ENCODE measurements at regions not wholly inside any gene's neighbourhood (a gene's known extent, or its start where the extent isn't known, plus 50 kb on each side); places are given as distances from the start of the nearest gene placed in this dataset.

- intact Hi-C loops (cut with DNase I; ENCODE audit: low total_unique reads) (no loop called here), in situ Hi-C loops (cut with MboI; ENCODE audit: low sequenced_read_pairs in 4 of 4) (no loop called here)
- no peaks in the 10 kb centered on the region for H3K9me3 ChIP-seq
- no peaks in the 10 kb centered on the region for H3K27me3 ChIP-seq
- H3K27ac ChIP-seq, result no peak overlapping the region
- H3K4me1 ChIP-seq, result no peaks in the 10 kb centered on the region
- no peaks in the 10 kb centered on the region for H3K36me3 ChIP-seq
- DNase-seq (no peak), ATAC-seq (no peak)
- no peak overlapping the region for H3K4me3 ChIP-seq
- TF ChIP-seq CTCF (IDR thresholded peaks at IDR 0.05 in 4 of 5, conservative IDR thresholded peaks at IDR 0.05 in 1 of 5), result no peak
- TF ChIP-seq POLR2A (IDR thresholded peaks at IDR 0.05), result no peak
Observed at GRCh38 chr3:118116991-118117390, 917.7 kb downstream of the IGSF11 start.

- H3K4me1 ChIP-seq, result no peaks in the 10 kb centered on the region
- H3K4me3 ChIP-seq, result no peak overlapping the region
- no peaks in the 10 kb centered on the region for H3K27me3 ChIP-seq
- H3K36me3 ChIP-seq, result no peaks in the 10 kb centered on the region
- intact Hi-C loops (cut with DNase I; ENCODE audit: low total_unique reads) (no loop called here), in situ Hi-C loops (cut with MboI; ENCODE audit: low sequenced_read_pairs in 4 of 4) (no loop called here)
- H3K27ac ChIP-seq, result no peak overlapping the region
- H3K9me3 ChIP-seq, result no peaks in the 10 kb centered on the region
- ATAC-seq, result no peak
- DNase-seq, result no peak
- no peak for TF ChIP-seq POLR2A (IDR thresholded peaks at IDR 0.05)
- TF ChIP-seq CTCF (IDR thresholded peaks at IDR 0.05 in 4 of 5, conservative IDR thresholded peaks at IDR 0.05 in 1 of 5), result no peak
Observed at GRCh38 chr3:118126751-118127150, 907.9 kb downstream of the IGSF11 start.

- Histone ChIP-seq H3K27me3 (no peaks in the 10 kb centered on the region), H3K36me3 (no peaks in the 10 kb centered on the region), H3K4me1 (no peaks in the 10 kb centered on the region), H3K4me3 (no peak overlapping the region), H3K9me3 (no peaks in the 10 kb centered on the region), H3K27ac (no peak overlapping the region)
- in situ Hi-C loops (cut with MboI; ENCODE audit: low sequenced_read_pairs in 4 of 4) (no loop called here), intact Hi-C loops (cut with DNase I; ENCODE audit: low total_unique reads) (no loop called here)
- ATAC-seq, result no peak
- DNase-seq, result no peak
- TF ChIP-seq CTCF (IDR thresholded peaks at IDR 0.05 in 4 of 5, conservative IDR thresholded peaks at IDR 0.05 in 1 of 5) (no peak), POLR2A (IDR thresholded peaks at IDR 0.05) (no peak)
Observed at GRCh38 chr3:118127992-118128391, 906.7 kb downstream of the IGSF11 start.

- H3K4me1 ChIP-seq, result no peaks in the 10 kb centered on the region
- H3K4me3 ChIP-seq, result no peak overlapping the region
- intact Hi-C loops (cut with DNase I; ENCODE audit: low total_unique reads) (no loop called here), in situ Hi-C loops (cut with MboI; ENCODE audit: low sequenced_read_pairs in 4 of 4) (no loop called here)
- H3K27me3 ChIP-seq, result no peaks in the 10 kb centered on the region
- DNase-seq (no peak), ATAC-seq (no peak)
- H3K36me3 ChIP-seq, result no peaks in the 10 kb centered on the region
- no peaks in the 10 kb centered on the region for H3K9me3 ChIP-seq
- no peak for TF ChIP-seq POLR2A (IDR thresholded peaks at IDR 0.05)
- no peak for TF ChIP-seq CTCF (IDR thresholded peaks at IDR 0.05 in 4 of 5, conservative IDR thresholded peaks at IDR 0.05 in 1 of 5)
- H3K27ac ChIP-seq, result no peak overlapping the region
Observed at GRCh38 chr3:118128886-118129285, 905.8 kb downstream of the IGSF11 start.

GRCh38 chr3:118137778-118138177 is 896.9 kb downstream of the IGSF11 start:
- in situ Hi-C loops (cut with MboI; ENCODE audit: low sequenced_read_pairs in 4 of 4) (no loop called here), intact Hi-C loops (cut with DNase I; ENCODE audit: low total_unique reads) (no loop called here)
- TF ChIP-seq CTCF (IDR thresholded peaks at IDR 0.05 in 4 of 5, conservative IDR thresholded peaks at IDR 0.05 in 1 of 5), result no peak
- TF ChIP-seq POLR2A (IDR thresholded peaks at IDR 0.05), result no peak

More at GRCh38 chr3:118137778-118138177, 896.9 kb downstream of the IGSF11 start:
- DNase-seq (no peak), ATAC-seq (no peak)
- Histone ChIP-seq H3K27ac (no peak overlapping the region), H3K9me3 (no peaks in the 10 kb centered on the region), H3K27me3 (no peaks in the 10 kb centered on the region), H3K4me1 (no peaks in the 10 kb centered on the region), H3K36me3 (no peaks in the 10 kb centered on the region), H3K4me3 (no peak overlapping the region)

All from gastrocnemius medialis (tissue), 4 donors.